Ammon's horn (tissue), 1 donor: ENCODE measurements at regions not wholly inside any gene's neighbourhood (a gene's known extent, or its start where the extent isn't known, plus 50 kb on each side); places are given as distances from the start of the nearest gene placed in this dataset.

Experiments
- DNase-seq: peaks from one replicate; pipeline ENCODE4 v3.0.0-alpha.2; 2016; ENCODE audit warnings: low spot score

DNA sequence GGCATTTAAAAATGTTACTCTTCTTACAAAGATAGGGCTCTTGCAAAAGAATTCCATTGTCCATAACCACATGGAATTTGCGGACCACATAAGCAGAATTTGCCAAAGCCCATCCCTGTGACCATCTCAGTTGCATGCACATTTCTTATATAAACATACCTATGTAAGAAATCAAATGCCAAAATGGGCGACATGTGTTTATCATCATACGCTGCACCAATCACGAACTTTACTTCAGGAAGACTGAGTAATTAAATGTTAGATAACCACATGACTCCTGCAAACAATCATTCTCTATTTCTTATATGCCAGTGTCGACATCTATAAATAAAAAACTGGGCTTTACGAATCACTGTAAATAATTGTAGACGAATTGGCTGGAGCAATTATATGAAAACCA is 186.1 kb upstream of the RBMS1 start:
- DNase-seq: no peak

DNA sequence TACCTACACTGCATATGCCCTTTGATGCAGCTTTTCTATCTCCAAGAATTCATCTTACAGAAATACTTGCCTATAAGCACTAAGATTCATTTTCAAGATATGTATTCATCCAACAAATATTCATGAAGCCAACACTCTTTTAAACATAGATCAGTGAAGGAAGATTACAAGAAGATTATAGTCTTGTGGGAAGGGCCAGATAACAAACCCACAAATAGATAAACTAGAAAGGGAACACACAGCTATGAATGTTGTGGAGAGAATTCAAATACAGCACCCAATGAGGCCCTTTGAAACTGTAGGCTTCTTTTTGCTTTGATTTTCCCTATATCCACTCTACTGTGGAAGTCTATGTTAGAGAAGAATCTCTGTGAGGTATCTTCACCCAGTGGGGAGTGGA is 186.7 kb upstream of the RBMS1 start:
- no peak for DNase-seq

DNA sequence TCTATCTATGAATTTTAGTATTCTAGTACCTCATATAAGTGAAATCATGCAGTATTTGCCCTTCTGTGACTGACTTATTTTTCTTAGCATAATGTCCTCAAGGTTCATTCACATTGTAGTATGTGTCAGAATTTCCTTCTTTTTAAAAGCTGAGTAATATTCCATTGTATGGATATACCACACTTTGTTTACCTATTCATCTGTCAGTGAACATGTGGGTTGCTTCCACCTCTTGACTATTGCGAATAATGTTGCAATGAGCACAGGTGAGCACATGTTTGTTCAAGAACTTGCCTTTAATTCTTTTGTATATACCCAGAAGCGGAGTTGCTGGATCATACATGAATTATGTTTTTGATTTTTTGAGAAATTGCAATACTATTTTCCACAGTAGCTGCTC is 187.4 kb upstream of the RBMS1 start:
- DNase-seq: no peak

DNA sequence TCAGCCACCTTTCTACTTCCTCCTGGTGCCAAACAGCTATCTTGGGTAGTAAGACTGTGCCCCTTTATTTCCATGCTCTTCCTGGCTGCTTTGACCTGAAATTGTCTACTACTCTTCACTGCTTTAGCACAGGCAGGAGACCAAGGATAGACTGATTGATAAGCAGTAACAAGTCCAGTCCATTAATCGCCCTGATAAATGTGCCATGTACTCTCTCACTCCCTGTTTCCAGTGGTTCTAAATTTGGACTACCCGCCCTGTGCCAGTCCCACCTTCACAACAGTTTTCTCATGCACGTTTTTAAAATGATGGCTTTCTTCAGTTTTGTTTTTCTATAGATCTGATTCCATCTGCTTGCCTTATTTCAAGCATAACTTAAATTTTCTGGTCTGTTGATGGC is 189.6 kb upstream of the RBMS1 start:
- DNase-seq: no peak

DNA sequence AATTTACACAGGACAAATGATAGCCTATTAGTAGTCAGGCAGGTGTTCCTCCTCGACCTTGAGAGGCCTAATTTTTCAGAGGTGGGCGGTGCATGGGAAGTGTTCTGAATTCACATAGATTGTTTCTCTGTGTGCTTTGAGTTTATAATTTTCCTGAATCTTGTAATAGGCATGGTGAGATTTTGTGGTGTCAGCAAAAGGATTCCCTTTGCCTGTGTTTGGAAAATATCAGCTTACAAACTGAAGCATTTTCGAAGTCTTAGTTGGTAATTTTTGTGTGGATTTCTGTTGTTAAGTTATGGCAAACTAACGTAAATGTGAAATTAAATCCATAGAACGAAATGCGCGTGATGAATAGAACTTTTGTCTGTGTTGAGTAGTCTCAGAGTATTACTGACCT is 194.0 kb upstream of the RBMS1 start:
- no peak for DNase-seq

DNA sequence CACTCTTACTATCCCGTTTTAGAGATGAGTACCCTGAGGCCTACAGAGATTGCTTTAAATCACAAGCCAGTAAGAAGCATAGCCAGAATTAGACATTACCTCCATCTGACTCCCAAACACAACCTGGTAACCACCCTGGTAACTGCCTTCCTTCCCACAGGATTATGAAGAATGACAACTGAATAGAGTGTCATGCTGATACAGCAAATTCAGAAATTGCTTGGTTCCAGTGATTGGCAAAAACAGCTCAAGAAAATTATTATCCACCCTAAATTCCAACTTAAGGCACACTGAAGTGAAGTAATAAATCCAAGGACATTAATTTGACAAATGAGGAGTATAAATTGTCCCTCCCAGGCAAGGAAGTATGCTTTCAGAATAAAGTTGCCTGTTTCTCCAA is 195.8 kb upstream of the RBMS1 start:
- DNase-seq: no peak

DNA sequence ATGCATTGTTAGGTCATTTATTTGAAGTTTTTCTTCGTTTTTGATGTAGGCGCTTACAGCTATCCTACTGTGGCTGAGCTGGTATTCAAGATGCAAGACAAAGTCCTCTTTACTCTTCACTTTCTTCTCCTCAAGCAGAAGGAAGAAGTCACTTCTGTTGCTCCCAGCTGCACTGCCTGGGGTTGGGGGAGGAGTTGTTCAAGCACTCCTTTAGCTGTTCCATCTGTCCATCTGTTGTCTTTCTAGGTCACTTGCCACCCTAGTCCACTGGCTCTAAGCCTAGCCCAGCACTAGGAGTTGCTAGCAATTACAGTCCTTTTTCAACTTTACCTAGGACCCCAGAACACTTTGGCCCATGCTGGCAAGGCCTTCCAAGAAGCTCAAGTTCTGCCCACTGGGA is 200.6 kb upstream of the RBMS1 start:
- DNase-seq: no peak

DNA sequence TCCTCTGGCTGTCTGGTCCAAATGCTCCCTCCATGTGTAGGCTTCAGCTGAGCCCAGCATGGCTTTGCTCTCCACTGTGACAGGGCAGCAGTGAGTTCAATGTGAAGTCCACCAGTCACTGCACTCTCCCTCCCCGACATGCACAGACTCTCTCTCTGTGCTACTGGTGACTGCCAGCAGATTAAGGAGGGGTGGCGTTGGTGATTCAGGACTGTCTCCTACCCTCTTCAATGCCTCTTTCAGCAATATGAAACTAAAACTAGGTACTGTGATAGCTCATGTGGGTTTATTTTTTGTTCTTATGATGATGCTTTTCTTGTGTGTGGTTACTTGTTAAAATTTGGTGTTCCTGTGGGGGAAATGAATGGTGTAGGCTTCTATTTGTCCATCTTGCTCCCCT is 201.0 kb upstream of the RBMS1 start:
- no peak for DNase-seq

DNA sequence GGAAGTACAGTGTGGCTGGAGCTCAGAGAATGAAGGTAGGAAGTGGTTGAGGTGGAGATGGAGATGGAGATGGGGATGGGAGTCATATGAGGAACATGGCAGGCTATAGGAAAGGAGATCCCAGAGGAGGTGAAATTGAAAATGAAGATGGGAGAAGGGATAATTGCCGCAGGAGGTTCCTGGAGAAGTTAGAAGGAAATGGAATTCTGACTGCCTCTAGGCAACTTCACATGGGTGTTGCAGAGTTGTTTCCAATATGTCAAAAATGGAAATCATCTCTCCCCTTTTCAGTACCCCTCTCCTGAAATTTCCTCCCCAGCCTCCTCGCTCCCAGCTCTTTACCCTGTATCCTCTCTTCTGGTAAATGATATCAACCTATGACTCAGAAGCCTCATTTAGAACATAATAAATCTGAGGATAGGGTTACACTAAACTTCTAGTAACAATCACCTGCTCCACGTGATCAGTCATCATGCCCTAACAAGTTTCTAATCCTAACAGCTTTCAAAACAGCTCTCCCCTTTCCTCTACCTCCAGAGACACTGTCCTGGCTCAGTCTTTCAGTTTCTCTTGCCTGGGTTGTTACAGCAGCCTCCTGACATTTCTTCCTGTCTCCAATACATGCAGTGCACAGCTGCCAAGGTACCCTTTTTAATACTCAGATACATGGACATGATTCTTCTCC is 201.9 kb upstream of the RBMS1 start:
- no peak for DNase-seq

DNA sequence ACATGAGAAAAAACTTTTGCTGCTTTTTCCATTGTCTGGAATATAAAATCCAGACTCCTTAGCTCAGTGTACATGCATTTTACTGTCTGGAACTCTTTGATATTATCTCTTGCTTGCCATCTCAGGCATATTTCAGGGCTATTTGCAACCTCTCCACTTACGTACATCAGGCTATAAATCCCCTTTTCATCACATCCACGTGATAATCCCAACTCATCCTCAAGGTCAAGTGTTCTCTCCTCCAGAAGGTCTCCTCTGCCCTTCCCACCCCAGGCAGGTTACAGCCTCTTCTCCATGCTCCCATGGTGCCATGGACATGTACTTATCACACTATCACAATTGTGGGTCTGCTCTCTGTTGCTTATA is 202.5 kb upstream of the RBMS1 start:
- DNase-seq: no peak

DNA sequence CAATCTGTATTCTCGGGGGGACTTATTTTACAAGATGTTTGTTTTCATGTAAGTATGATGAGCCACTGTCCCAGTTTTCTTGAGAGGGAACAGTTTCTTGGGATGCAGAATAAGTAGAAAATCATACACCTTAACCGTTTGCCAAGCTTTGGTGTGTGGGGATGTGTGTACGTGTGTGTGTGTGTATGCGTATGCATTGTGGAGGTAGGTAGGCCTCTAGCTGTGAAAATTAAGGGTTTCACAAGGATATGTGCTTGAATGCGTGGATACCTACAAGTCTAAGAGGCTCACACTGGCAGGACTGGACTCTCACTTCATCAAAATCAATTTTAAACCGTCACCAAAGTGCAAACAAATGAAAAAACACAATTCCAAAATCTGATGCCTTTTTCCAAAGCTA is 204.2 kb upstream of the RBMS1 start:
- no peak for DNase-seq

DNA sequence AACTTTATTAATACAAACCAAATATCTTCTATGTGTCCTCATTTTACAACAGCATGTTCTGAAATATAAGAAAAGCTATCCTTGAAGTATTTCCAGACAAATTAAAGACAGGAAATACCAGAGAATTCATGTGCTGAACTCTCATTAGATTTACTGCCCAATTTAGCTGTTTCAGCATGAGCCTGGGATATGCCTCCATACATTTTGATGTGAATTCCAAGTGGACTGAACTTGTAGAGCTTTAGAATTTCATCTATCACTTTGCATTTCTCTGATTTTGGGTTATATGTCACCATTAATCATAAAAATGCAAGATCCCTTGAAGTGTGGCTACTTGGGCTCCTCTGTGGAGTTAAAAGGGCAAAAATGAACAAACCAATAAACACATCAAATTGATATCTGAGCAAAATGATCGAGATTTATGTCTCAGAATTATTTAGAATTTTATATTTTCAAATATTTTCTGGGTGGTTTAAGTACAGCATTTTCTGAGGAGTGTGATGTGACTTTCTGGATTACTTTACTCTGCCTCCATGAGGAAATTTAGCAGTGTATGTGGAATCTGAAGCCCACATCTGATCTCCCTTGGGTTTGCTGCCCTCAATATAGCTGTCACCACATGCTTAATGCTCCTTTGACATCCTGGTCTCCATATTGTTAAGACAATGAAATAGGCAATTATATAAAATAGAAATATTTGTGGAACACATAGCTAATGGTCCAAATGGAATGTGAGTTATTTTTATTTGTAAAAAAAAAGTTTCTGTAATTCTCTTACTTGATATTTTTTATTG is 206.6 kb upstream of the RBMS1 start:
- DNase-seq: no peak

DNA sequence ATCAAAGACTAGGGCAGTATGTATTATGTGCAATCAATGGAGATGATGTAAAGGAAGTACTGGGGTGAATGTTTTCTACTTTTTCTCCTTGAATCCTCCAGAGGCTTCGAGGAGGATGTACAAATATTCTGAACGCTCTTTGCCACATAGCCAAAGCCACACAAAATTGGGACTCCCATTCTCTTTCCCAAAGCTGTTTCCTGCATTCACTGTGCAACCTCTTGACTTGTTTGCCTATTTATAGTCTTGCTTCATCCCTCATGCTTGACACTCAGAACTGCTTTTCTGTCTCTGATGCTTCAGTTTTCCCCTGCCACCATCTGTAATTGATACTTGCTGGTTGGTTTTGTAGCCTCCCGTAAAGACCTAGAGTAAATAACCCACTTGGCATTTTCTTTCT is 208.2 kb upstream of the RBMS1 start:
- DNase-seq: no peak

DNA sequence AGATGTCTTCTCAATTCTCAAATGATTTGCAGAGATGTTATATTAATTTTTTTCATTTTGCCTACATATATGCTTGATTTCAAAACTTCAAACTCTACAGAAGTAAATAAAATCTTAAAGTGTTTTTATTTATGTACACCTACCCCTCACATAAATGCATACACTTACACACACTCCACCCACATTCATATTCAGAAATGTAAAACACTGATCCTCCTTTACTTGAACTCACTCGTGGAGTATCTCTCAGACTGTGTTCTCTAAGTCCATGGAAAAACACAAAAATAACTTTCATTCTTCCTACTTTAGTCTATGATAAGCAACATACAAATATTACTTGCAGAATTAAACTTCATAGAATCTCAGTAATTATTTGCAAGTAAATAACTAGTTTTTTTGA is 209.1 kb upstream of the RBMS1 start:
- no peak for DNase-seq

DNA sequence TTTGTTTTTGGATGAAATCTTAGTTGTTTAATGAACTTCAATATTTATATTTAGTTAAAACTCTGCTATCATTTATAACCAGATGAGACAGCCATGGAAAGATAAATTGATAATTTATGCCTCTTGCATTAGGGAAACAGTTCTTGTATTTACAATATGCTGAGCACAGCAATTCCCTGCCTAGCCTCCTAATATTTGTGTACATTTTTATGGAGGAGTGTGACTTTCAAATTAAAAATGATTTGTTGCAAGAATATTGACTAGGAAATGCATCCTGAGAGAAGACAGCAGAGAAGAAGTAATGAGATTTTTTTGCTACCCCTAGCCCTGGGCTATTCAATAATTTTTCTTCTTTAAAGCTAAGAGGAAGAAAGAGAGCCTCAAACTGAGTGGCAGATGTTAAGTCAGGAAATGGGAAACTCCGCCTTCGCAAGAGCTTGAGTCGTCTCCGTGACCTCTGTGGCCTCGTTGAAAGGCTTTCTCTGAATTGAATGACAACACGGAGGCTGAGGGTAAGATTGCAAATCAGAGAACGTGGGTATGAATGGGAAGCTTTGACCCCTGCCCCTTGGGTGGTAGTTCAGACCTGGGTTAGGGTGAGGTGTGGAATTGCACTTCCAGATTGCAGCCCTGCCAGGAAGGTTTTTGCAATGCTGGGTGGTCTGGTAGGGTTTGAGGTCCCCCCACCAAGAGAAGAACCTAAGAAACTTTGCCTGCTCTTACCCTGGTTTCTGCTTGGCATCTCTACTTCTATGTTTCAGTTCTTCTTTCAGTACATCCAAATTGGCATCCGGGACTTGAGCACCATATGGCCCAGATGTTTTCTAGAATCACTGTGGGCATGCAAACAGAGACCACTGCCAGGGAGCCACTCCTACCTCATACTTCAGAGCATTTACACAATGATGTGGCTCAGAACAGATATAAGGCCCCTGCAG is 210.3 kb upstream of the RBMS1 start:
- DNase-seq: peak; percentile 7

DNA sequence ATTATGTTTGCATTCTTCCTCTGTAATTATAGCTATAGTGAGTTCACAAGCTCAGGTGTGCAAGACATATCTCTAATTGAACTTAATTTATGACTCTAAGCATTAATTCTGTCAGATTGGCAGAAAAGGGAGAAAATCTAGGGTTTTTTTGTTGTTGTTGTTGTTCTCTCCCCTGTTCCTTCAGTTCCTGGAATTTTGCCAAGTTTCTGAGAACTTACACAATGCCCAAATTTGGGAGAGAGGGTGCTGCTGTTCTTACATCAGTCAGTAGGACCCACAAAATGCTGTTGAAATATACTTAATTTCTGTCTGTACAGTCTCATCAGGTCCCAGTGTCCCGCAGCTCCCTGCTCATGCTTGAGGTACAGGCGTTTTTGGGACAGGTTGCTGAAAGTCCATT is 221.8 kb upstream of the RBMS1 start:
- no peak for DNase-seq

DNA sequence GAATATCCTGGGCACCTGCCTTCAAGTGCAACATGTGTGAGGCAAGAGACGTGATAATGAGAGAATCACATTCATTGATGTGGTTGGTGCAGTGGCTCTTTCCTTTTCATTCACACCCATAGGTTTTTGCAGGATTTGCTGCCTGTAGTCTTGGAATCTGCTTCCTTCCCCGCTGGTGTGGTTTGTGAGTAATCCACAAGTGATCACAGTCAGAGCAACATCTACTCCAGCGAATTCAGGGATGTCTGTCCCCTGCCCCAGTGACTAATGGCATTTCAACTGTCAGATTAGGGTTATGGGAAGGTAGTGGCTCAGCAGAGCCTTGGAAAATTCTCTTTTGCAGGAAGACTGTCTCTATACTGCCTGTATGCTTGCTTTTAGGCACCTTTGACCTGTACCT is 225.5 kb upstream of the RBMS1 start:
- DNase-seq: no peak

DNA sequence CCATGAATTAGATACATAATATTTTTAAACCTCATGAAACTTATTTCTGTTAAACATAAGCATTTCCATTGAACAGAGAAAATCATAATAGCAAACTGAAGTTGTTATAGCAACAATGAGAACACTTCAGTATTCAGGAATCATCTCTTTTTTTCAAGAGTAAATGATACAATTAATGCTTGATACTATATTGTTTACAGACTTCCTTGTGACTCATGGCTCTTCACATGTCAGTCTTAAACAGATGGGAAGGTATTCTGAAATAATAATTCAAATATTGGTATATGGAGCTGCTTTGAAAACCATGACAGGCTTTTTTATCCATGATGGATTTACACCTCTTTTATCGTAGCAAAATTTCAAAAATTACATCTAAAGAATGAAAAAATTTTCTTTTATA is 226.5 kb upstream of the RBMS1 start:
- DNase-seq: no peak

DNA sequence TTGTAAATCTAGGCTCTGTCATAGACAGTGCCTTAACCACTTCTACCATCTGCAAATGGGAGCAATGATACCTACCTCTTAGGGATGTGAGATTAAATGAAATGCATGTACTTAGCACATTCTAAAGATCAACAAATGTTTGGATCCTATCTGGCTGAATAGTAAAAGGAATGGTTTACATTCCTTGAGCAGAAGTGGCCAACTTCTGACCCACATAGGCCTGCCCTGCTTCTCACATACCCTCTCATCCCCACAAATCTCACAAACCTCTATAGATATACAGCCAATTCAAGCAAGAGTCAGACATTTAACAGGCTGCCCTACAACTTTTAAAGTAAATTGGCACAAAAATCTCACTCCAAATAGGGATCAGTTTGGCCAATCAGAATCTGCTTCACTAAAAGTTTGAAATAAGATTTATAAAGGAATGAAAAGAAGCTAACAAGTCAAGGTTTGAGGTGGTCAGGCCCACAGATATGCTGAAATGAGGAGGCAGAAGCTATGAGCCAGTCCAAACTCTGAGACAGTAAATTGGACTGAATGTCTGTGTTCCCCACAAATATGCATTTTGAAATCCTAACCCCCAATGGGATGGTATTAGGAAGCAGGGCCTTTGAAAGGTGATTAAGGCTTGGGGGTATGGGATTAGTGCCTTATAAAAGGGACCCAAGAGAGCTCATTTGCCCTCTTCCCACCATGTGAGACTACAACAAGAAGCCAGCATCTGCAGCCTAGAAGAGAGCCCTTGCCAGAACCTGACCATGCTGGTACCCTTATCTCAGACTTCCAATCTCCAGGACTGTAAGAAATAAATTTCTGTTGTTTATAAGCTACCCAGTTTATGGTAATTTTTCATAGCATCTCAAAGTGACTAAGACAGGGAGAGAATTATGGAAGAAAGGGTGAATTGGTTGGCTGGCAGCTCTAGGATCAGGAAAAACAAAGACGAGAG is 227.8 kb upstream of the RBMS1 start:
- DNase-seq: no peak

DNA sequence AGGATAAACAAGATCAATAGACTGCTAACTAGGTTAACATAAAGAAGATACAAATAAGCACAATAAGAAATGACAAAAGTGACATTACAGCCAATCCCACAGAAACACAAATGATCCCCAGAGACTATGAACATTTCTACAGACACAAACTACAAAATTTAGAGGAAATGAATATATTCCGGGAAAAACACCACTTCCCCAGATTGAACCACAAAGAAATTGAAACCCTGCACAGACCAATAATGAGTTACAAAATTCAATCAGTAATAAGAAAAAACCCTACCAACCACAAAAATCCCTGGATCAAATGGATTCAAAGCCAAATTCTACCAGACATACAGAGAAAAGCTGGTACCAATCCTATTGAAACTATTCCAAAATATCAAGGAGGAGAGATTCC is 232.4 kb upstream of the RBMS1 start:
- no peak for DNase-seq

DNA sequence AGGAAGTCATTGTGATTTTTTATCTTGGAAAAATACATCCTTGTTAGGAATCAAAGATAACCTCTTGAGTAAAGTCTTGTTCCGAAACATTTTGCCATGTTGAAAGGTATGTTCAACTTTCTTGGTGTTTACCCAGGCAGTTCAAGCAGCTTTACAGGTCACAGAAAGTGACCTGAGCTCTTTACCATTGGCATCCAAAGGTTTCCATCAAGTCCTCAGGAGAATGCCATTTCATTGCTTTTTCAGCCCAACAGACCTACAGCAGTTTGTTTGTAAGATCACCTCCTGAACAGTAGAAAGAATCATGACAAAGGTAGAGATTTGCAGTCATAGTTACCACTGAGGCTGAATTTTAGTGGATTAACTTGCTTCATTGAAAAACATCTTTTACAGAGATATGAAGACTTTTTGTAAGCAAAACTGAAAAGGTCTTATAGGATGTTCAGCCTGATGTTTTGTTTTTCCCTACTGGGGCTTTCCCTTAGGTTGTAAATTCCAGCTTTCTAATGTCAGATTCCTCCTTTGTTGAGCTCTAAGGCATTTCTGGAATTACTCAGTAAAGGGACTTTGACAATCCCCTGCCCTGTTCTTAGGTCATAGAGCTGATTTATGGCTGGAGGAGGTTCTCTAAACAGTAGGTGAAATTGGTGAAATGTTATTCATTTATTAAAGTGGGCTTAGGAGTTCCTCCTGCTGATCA is 236.8 kb upstream of the RBMS1 start:
- no peak for DNase-seq
